OCI-M1 (cell line): ENCODE measurements at regions not wholly inside any gene's neighbourhood (a gene's known extent, or its start where the extent isn't known, plus 50 kb on each side); places are given as distances from the start of the nearest gene placed in this dataset.
"Not testable (repeated sequence)": the region's sequence is repeated elsewhere in the genome, so short reads cannot be mapped to it uniquely, and the experiment has no call there.

Source experiments
- DNase-seq: peaks from one replicate; lab custom pipeline; 2025; lab: John Stamatoyannopoulos, UW

GRCh38 chr18:34528177-34528576 is 181.9 kb upstream of the DTNA start:
- peak; percentile 31 for DNase-seq

- DNase-seq = peak; percentile 43
Measured at GRCh38 chr18:34529358-34530335, 180.5 kb upstream of the DTNA start.

DNA sequence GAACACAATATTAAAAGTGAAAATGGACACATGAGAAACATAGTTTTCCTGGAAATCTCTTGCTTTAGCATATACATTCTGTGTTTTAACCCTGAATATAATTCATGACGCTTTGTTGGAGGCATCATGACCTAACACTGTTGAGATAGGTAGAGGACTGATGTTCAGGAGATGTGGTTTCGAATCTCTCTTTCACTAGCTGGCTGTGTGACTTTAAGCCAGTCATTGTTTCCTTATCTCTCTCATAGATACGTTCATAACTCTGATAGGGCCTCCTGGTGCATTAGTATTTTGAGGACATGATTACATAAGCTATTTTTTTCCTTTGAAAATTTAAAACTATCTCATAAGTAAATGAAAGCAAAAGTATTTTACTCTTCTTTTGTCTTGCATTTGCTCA is 179.0 kb upstream of the DTNA start:
- DNase-seq = peak; percentile 87

- not testable (repeated sequence) for DNase-seq
Measured at GRCh38 chr18:34534642-34535041, 175.5 kb upstream of the DTNA start.

DNA sequence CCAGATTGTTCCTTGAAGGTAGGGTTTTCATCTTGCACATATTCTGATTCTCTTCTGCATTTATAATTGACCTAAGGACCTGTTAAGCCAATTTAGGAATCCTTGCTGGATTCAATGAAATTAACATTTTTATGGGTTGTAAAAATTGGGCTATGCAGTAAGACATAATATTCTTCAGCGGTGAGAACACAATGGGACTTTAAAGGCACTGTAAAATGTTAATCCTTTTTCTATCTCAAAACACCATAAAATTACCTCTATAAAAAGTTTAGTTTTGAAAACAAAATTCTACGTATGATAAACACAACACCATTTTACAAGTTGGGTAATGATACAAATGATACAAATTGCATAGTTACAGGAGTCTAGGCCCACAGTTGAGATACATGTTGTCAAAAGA is 169.2 kb upstream of the DTNA start:
- no peak for DNase-seq

- DNase-seq = no peak
Measured at GRCh38 chr18:34542625-34543024, 167.5 kb upstream of the DTNA start.

- DNase-seq = no peak
Measured at GRCh38 chr18:34543356-34543755, 166.7 kb upstream of the DTNA start.

GRCh38 chr18:34543945-34544344 is 166.2 kb upstream of the DTNA start:
- DNase-seq = no peak

DNA sequence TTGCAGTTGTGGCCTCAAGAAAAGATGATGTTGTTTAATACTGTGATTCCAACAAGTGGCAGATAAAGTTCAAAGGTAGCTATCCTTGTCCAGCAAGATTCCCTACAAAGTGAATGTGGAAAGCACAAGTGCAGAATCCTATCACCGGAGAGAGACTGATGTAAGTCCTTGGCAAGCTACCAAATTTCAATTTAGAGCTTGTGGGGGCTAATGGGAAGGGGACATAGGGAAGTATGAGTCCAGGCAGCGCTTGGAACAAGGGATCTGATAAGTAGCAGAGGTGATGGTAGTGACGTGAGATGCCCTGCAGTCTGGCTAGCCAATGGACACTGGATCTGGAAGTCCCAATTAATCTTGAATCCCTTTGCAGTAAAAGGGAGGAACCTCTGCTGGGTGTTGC is 165.2 kb upstream of the DTNA start:
- no peak for DNase-seq

DNA sequence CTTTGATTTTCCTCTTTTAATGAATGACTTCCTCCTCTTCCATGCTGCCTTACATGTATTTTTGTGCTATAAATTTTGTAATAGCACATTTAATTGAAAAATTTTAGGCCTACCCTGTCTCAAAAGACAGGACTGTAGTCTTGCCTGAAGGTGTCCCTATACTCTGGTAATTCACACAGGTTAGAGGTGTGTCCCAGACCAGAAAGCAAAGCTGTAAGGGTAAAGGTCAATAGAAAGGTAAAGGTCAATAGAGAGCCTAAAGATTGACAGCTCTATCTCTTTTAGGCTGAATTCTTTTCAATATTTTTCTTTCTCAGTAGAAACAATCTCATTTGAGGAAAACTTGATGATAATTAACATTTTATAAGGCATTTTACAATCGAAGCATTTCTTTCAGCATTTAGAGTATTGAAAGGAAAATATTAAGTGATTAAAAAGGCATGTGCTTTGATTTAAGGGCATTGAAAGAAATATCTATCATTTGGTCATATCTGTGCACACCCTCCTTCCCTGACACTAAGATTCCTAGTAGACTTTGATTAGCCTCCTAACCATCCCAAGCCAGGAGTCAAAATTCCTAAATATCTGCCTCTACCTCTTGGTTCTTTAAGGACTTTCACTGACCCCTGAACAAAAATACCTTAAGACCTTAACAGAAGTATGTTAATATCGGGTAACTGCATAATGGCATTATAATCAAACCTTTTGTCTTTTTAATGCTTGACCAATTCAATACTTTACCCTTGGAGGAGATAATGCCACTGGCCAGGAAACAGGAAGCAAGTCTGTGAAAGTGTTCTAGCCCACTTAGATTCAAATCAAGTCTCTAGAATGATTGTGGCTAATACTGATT is 161.8 kb upstream of the DTNA start:
- no peak for DNase-seq

DNA sequence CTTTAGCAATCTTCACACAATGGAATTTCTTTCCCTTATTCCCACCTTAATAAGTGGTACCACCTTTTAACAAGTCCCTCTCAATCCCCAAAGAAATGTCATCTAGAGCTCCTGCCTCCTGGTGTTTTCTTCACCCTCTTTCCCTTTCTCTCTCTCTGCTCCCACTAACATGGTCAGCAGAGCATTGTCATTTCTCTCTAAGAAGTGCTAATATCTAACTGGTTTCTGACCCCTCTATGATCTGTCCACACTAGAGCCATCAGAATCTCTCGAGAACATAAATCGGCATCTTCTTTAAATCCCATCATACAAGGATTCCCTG is 161.2 kb upstream of the DTNA start:
- DNase-seq = no peak

DNA sequence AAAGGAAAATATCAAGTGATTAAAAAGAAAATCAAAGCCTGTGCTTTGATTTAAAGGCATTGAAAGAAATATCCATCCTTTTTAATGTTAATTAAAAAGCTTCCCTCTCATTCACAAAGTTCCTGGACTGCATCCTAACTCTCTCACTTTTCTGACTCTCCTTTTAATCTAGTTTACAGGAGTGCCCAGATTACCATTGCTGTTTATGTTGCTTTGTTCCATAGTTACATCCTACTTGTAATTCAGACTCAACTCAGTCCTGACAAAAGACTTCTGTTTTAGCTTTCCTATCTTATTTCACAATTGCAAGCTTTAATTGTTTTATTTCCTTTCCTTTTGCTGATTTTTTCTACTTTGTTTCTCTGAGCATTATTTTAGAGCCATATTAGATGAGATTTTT is 160.7 kb upstream of the DTNA start:
- DNase-seq = no peak

- DNase-seq = no peak
Measured at GRCh38 chr18:34550156-34550555, 159.9 kb upstream of the DTNA start.

GRCh38 chr18:34550902-34551301 is 159.2 kb upstream of the DTNA start:
- DNase-seq = no peak

- DNase-seq = no peak
Measured at GRCh38 chr18:34551824-34552223, 158.3 kb upstream of the DTNA start.

- no peak for DNase-seq
Measured at GRCh38 chr18:34562252-34562870, 147.7 kb upstream of the DTNA start.

DNA sequence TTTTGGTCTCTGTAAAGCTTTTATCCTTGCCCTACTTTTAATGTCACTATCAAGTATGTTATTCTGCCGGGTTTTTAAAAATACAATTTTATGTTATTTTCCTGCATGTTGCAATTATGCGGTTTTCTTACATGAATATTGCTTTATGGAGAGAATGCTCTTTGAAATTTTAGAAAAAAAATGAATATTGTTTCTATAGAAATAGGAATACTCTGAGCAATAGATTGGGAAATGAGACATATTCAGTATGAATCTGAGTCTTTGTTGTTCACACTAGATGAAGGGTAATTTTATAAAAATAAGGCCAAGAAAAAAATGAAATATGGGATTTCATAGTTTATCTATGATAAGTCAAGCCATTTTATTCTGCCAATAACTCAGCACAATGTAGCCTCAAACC is 142.2 kb upstream of the DTNA start:
- no peak for DNase-seq

GRCh38 chr18:34576622-34577021 is 133.5 kb upstream of the DTNA start:
- DNase-seq = no peak

DNA sequence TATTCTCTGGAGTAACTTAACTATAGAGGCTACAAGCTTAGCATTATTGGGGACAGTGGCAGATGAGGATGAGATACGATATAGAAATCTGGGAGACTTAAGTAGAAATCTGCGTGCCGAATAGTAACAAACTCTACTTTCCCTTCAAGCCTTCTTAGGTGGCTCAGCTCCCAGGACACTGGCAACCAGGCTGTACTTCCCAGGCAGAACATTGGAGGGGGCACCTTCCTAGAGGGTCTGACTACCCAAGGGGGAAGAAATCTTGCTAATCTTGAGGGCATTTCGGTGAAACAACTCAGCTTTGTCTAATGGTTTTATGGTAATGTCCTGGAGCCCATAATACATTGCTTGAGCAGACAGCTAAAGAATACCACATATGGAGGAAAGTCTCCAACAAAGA is 126.2 kb upstream of the DTNA start:
- DNase-seq = no peak

- DNase-seq = no peak
Measured at GRCh38 chr18:34590503-34590902, 119.6 kb upstream of the DTNA start.

DNA sequence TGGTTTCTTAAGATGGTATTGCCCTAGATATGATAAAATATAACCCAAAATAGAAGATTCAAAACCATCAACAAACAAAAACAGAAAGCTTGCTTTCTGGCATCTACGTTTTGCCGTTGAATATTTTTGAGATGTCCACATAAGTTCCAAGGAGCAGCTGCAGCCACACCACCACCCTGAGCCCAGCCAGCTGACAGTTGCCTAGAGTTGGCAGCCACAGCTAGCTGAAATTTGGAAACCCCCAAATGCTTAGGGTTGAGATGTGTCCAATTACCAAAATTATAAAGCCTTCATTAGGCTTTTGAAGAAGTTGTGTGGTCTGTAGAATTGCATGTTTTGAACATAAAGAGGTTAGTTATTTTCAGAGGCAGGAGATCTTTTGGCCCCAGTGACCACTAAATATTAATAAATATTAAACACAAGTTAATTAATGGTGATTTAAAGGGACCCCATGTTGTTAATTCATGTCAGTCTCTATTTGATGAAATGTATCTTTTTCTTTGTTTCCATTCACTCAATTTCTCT is 118.1 kb upstream of the DTNA start:
- no peak for DNase-seq

- DNase-seq = no peak
Measured at GRCh38 chr18:34592481-34592880, 117.6 kb upstream of the DTNA start.
